ENCODE measurements at regions not wholly inside any gene's neighbourhood (a gene's known extent, or its start where the extent isn't known, plus 50 kb on each side); places are given as distances from the start of the nearest gene placed in this dataset.

GRCh38 chr15:85289677-85290365 is 90.6 kb upstream of the AKAP13 start:
- TF ChIP-seq ESRRA (CRISPR knock-in tag; IDR thresholded peaks at IDR 0.05; ENCODE audit: low read depth) (no peak), CTCF (CRISPR knock-in tag; IDR thresholded peaks at IDR 0.05) (peak; percentile 70), ZNF598 (CRISPR knock-in tag; IDR thresholded peaks at IDR 0.05; ENCODE audit: borderline replicate concordance) (no peak), PCBP2 (optimal IDR thresholded peaks at IDR 0.05; ENCODE audit: low read depth, low read length, poor library complexity, severe bottlenecking) (no peak), ZNF331 (CRISPR knock-in tag; IDR thresholded peaks at IDR 0.05) (no peak), NR2F2 (IDR thresholded peaks at IDR 0.05; ENCODE audit: borderline replicate concordance, low read depth) (no peak), ZNF768 (CRISPR knock-in tag; IDR thresholded peaks at IDR 0.05) (no peak), ATF7 (IDR thresholded peaks at IDR 0.05) (no peak), ATF7 (CRISPR knock-in tag; IDR thresholded peaks at IDR 0.05) (no peak)
- TF ChIP-seq, protein P1, sequence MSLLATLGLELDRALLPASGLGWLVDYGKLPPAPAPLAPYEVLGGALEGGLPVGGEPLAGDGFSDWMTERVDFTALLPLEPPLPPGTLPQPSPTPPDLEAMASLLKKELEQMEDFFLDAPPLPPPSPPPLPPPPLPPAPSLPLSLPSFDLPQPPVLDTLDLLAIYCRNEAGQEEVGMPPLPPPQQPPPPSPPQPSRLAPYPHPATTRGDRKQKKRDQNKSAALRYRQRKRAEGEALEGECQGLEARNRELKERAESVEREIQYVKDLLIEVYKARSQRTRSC (CRISPR knock-in tag; IDR thresholded peaks at IDR 0.05; ENCODE audit: low read depth), result no peak
